ENCODE measurements at regions not wholly inside any gene's neighbourhood (a gene's known extent, or its start where the extent isn't known, plus 50 kb on each side); places are given as distances from the start of the nearest gene placed in this dataset.

- POLR2A ChIA-PET = no interaction called here
- CTCF ChIA-PET = no interaction called here
- H3K36me3 Mint-ChIP-seq (ENCODE audit: low read depth) = no peaks in the 10 kb centered on the region
- no peak for DNase-seq
- H3K9me3 Mint-ChIP-seq = peaks cover 2% of the 10 kb centered on the region
- H3K4me1 Mint-ChIP-seq = no peaks in the 10 kb centered on the region
- H3K27ac Mint-ChIP-seq = no peak overlapping the region
- H3K27me3 Mint-ChIP-seq = no peaks in the 10 kb centered on the region
- H3K4me3 Mint-ChIP-seq = no peak overlapping the region
These were observed 582.0 kb upstream of the TMPRSS15 start for GRCh38 chr21:18985584-18985983.

GRCh38 chr21:18986197-18986596 lies 582.6 kb upstream of the TMPRSS15 start:
- Mint-ChIP-seq H3K4me1 (no peaks in the 10 kb centered on the region), H3K27me3 (no peaks in the 10 kb centered on the region), H3K27ac (no peak overlapping the region), H3K36me3 (ENCODE audit: low read depth) (no peaks in the 10 kb centered on the region), H3K9me3 (peaks cover 2% of the 10 kb centered on the region), H3K4me3 (no peak overlapping the region)
- CTCF ChIA-PET = no interaction called here
- POLR2A ChIA-PET = no interaction called here
- DNase-seq = no peak

GRCh38 chr21:18987520-18988026 lies 584.0 kb upstream of the TMPRSS15 start:
- H3K4me3 Mint-ChIP-seq = no peak overlapping the region
- H3K27me3 Mint-ChIP-seq = no peaks in the 10 kb centered on the region
- no peak for DNase-seq
- no peak overlapping the region for H3K27ac Mint-ChIP-seq
- H3K36me3 Mint-ChIP-seq (ENCODE audit: low read depth) = no peaks in the 10 kb centered on the region
- H3K4me1 Mint-ChIP-seq = no peaks in the 10 kb centered on the region
- H3K9me3 Mint-ChIP-seq = peaks cover 5% of the 10 kb centered on the region
- ChIA-PET POLR2A (no interaction called here), CTCF (no interaction called here)

- no peak for DNase-seq
- Mint-ChIP-seq H3K36me3 (ENCODE audit: low read depth) (no peaks in the 10 kb centered on the region), H3K27ac (no peak overlapping the region), H3K4me3 (no peak overlapping the region), H3K27me3 (no peaks in the 10 kb centered on the region), H3K4me1 (no peaks in the 10 kb centered on the region), H3K9me3 (peaks cover 7% of the 10 kb centered on the region)
- ChIA-PET POLR2A (no interaction called here), CTCF (no interaction called here)
These were observed 586.4 kb upstream of the TMPRSS15 start for GRCh38 chr21:18989953-18990495.

- CTCF ChIA-PET = interaction anchor here (0.6 kb wide), 1 partner anchor 178 kb away, joined by 3 read pairs; no protein-coding TSS in a partner anchor
- Mint-ChIP-seq H3K36me3 (ENCODE audit: low read depth) (no peaks in the 10 kb centered on the region), H3K27me3 (no peaks in the 10 kb centered on the region), H3K27ac (no peak overlapping the region), H3K4me1 (no peaks in the 10 kb centered on the region), H3K9me3 (peaks cover 10% of the 10 kb centered on the region), H3K4me3 (no peak overlapping the region)
- no peak for DNase-seq
- POLR2A ChIA-PET = no interaction called here
These were observed 588.3 kb upstream of the TMPRSS15 start for GRCh38 chr21:18991846-18992245.

GRCh38 chr21:19010251-19010650 lies 606.7 kb upstream of the TMPRSS15 start:
- ChIA-PET CTCF (no interaction called here), POLR2A (no interaction called here)
- H3K36me3 Mint-ChIP-seq (ENCODE audit: low read depth) = no peaks in the 10 kb centered on the region
- H3K4me3 Mint-ChIP-seq = no peak overlapping the region
- peaks cover 10% of the 10 kb centered on the region for H3K9me3 Mint-ChIP-seq
- no peaks in the 10 kb centered on the region for H3K27me3 Mint-ChIP-seq
- H3K4me1 Mint-ChIP-seq = no peaks in the 10 kb centered on the region
- no peak overlapping the region for H3K27ac Mint-ChIP-seq
- no peak for DNase-seq

GRCh38 chr21:19010996-19011395 lies 607.4 kb upstream of the TMPRSS15 start:
- Mint-ChIP-seq H3K4me3 (no peak overlapping the region), H3K36me3 (ENCODE audit: low read depth) (no peaks in the 10 kb centered on the region), H3K27me3 (no peaks in the 10 kb centered on the region), H3K4me1 (no peaks in the 10 kb centered on the region), H3K9me3 (peaks cover 10% of the 10 kb centered on the region), H3K27ac (no peak overlapping the region)
- POLR2A ChIA-PET = no interaction called here
- DNase-seq = no peak
- CTCF ChIA-PET = no interaction called here

GRCh38 chr21:19011451-19011850 lies 607.9 kb upstream of the TMPRSS15 start:
- ChIA-PET POLR2A (no interaction called here), CTCF (no interaction called here)
- Mint-ChIP-seq H3K4me1 (no peaks in the 10 kb centered on the region), H3K27me3 (no peaks in the 10 kb centered on the region), H3K9me3 (peaks cover 10% of the 10 kb centered on the region), H3K27ac (no peak overlapping the region), H3K4me3 (no peak overlapping the region), H3K36me3 (ENCODE audit: low read depth) (no peaks in the 10 kb centered on the region)
- no peak for DNase-seq

GRCh38 chr21:19013916-19014315 lies 610.3 kb upstream of the TMPRSS15 start:
- no peaks in the 10 kb centered on the region for H3K36me3 Mint-ChIP-seq (ENCODE audit: low read depth)

GRCh38 chr21:19018529-19018928 lies 614.9 kb upstream of the TMPRSS15 start:
- POLR2A ChIA-PET = no interaction called here
- no peak for DNase-seq
- no peaks in the 10 kb centered on the region for H3K27me3 Mint-ChIP-seq
- no peak overlapping the region for H3K27ac Mint-ChIP-seq
- H3K4me1 Mint-ChIP-seq = no peaks in the 10 kb centered on the region
- H3K36me3 Mint-ChIP-seq (ENCODE audit: low read depth) = no peaks in the 10 kb centered on the region
- H3K4me3 Mint-ChIP-seq = no peak overlapping the region
- CTCF ChIA-PET = no interaction called here
- H3K9me3 Mint-ChIP-seq = peaks cover 11% of the 10 kb centered on the region

More at GRCh38 chr21:19013916-19014315, 610.3 kb upstream of the TMPRSS15 start:
- ChIA-PET POLR2A (no interaction called here), CTCF (no interaction called here)
- Mint-ChIP-seq H3K27me3 (no peaks in the 10 kb centered on the region), H3K4me1 (no peaks in the 10 kb centered on the region), H3K4me3 (no peak overlapping the region), H3K27ac (no peak overlapping the region), H3K9me3 (peaks cover 10% of the 10 kb centered on the region)
- no peak for DNase-seq

GRCh38 chr21:19022978-19023377 lies 619.4 kb upstream of the TMPRSS15 start:
- peaks cover 11% of the 10 kb centered on the region for H3K9me3 Mint-ChIP-seq
- ChIA-PET POLR2A (no interaction called here), CTCF (no interaction called here)
- no peak for DNase-seq
- H3K4me3 Mint-ChIP-seq = no peak overlapping the region
- H3K27ac Mint-ChIP-seq = no peak overlapping the region
- no peaks in the 10 kb centered on the region for H3K27me3 Mint-ChIP-seq
- no peaks in the 10 kb centered on the region for H3K4me1 Mint-ChIP-seq
- no peaks in the 10 kb centered on the region for H3K36me3 Mint-ChIP-seq (ENCODE audit: low read depth)

GRCh38 chr21:19026911-19027310 lies 623.3 kb upstream of the TMPRSS15 start:
- no peak overlapping the region for H3K27ac Mint-ChIP-seq
- peaks cover 16% of the 10 kb centered on the region for H3K9me3 Mint-ChIP-seq
- no peaks in the 10 kb centered on the region for H3K4me1 Mint-ChIP-seq
- CTCF ChIA-PET = no interaction called here
- no peaks in the 10 kb centered on the region for H3K36me3 Mint-ChIP-seq (ENCODE audit: low read depth)
- POLR2A ChIA-PET = no interaction called here
- no peaks in the 10 kb centered on the region for H3K27me3 Mint-ChIP-seq
- DNase-seq = no peak
- no peak overlapping the region for H3K4me3 Mint-ChIP-seq

- Mint-ChIP-seq H3K36me3 (ENCODE audit: low read depth) (no peaks in the 10 kb centered on the region), H3K4me1 (no peaks in the 10 kb centered on the region), H3K4me3 (no peak overlapping the region), H3K27me3 (no peaks in the 10 kb centered on the region), H3K9me3 (peaks cover 27% of the 10 kb centered on the region), H3K27ac (no peak overlapping the region)
- no peak for DNase-seq
- CTCF ChIA-PET = no interaction called here
- POLR2A ChIA-PET = no interaction called here
These were observed 626.2 kb upstream of the TMPRSS15 start for GRCh38 chr21:19029816-19030215.

- H3K9me3 Mint-ChIP-seq = peaks cover 27% of the 10 kb centered on the region
- no peaks in the 10 kb centered on the region for H3K4me1 Mint-ChIP-seq
- H3K27ac Mint-ChIP-seq = no peak overlapping the region
- no peaks in the 10 kb centered on the region for H3K36me3 Mint-ChIP-seq (ENCODE audit: low read depth)
- ChIA-PET CTCF (no interaction called here), POLR2A (no interaction called here)
- no peak overlapping the region for H3K4me3 Mint-ChIP-seq
- no peak for DNase-seq
- no peaks in the 10 kb centered on the region for H3K27me3 Mint-ChIP-seq
These were observed 628.4 kb upstream of the TMPRSS15 start for GRCh38 chr21:19031953-19032352.

All from activated CD4-positive, alpha-beta T cell treated with anti-CD3 and anti-CD28 coated beads, Interleukin-2, amount 10 ng/mL, durations not matched to agents 7 days and 5 days (primary cell).